ENCODE measurements at regions not wholly inside any gene's neighbourhood (a gene's known extent, or its start where the extent isn't known, plus 50 kb on each side); places are given as distances from the start of the nearest gene placed in this dataset.

DNA sequence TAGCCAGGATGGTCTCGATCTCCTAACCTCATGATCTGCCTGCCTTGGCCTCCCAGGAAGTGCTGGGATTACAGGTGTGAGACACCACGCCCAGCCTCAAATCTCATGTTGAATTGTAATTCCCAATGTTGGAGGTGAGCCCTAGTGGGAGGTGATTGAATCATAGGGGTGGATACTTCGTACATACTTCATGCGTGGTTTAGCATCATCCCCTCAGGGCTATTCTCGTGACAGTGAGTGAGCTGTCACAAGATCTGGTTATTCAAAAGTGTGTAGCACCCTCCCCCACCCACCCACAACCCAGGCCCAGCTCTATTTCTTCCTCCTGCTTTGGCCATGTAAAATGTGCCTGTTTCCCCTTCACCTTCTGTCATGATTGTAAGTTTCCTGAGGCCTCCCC lies 236.9 kb upstream of the IL12A start:
- TF ChIP-seq POLR2A (IDR thresholded peaks at IDR 0.05; ENCODE audit: low read length) (no peak), GATA1 (IDR thresholded peaks at IDR 0.05; ENCODE audit: low read depth, low read length) (no peak)

Measured in erythroblast (primary cell).